ENCODE measurements at regions not wholly inside any gene's neighbourhood (a gene's known extent, or its start where the extent isn't known, plus 50 kb on each side); places are given as distances from the start of the nearest gene placed in this dataset.

GRCh38 chr4:74567981-74568380 lies 123.0 kb downstream of the AREG start:
- TF ChIP-seq POLR2AphosphoS5 (IDR thresholded peaks at IDR 0.05) (no peak), POLR2A (IDR thresholded peaks at IDR 0.05) (no peak), CTCF (IDR thresholded peaks at IDR 0.05 in 8 of 11, conservative IDR thresholded peaks at IDR 0.05 in 3 of 11) (no peak)
